GM21786 (cell line): ENCODE measurements at regions not wholly inside any gene's neighbourhood (a gene's known extent, or its start where the extent isn't known, plus 50 kb on each side); places are given as distances from the start of the nearest gene placed in this dataset.
"Not testable (repeated sequence)": the region's sequence is repeated elsewhere in the genome, so short reads cannot be mapped to it uniquely, and the experiment has no call there.

Experiments used
- ATAC-seq: cut with Tn5 transposase; IDR thresholded peaks from one replicate; pipeline ENCODE4 v1.9.1; 2021; ENCODE audit not compliant: unreplicated experiment

DNA sequence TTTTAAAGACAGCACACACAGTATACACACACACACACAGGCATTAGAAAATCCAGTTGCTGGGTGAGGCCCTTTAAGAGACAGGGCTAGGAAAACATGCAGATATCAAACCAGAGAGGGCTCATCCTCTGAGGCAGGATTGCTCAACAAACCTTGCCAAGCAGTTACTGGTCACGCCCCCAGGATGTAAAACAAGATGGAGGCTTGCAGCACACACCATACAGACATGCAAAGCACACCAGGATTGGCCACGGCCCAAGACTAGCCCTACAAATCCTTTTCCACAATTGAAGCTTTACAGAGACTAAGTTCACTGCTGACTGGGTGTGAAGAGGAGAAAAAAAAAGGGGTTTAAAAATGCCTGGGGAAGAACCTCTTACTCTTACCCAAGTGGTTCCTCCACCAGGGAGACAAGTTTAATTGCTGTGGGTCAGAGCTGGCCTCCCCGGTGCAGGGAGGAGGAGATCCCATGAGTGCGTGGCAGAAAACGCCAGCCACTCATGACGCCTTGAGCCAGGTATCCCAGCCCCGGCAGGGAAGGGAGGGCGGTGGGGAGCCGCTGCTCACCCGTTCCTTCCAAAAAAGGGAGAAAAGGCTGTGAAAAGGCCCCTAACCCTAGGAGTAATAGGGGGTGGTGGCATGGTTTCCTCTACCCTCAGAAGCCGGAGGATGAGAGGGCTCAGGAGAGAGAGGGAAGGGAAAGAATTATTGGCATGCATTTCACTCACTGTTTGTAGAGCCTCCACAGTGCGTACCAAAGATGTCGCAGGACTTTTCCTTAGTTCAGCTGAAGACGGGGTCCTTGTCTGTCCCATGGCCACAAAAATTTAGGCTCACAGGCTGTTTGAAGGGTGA, 594.6 kb upstream of the ZP4 start:
- ATAC-seq, result no peak

DNA sequence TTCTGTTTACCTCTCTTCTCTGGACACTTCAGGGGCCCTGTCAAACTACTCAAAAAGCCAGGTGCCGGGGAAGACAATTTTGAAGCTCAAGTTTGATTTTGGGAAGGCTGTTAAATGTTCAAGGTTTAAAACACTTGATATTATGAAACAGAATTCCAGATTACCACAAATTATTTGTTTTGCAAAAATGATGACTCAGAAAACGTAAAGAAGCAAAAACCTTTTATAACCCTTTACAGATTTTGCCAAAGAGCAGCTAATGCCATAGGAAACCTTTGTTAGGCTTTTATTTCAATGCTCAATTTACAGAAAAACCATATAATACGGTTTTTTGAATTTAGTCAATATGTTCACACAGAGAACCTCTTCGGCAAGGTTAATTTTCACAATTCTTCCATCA, 593.4 kb upstream of the ZP4 start:
- ATAC-seq, result no peak

DNA sequence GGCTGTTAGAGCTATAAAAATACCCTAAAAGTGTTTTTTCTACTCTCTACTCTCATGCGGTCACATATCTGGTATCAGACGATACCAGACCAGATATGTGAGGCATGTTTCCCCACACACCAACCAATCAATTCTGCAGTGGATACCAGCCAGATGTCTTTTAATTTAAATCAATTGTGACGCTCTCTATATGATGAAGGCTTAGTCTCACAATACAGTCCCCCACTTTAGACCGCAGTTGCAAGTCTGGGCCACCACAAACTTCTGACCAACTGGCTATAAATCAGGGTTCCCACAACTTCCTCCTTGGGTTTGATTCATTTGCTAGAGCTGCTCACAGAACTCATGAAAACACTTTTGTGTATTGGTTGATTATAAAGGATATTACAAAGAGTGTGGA, 586.1 kb upstream of the ZP4 start:
- no peak for ATAC-seq

DNA sequence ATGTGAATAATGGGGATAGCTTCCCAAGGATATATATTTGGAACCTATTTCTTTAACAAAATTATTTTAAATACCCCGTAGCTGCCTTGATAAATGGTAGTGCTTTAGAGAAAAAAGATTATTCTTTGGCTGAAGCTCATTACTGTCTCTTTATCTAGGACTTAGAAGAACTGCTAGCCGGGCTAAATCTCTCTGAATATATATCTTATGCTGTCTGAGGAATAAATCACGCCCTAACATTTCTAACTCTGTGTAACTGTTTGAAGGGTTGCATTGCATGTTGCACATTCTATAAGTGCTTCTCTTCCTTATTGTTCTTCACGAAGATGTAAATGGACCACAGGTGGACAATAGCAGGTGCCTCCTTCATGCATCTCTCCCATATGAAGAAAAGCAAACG, 585.0 kb upstream of the ZP4 start:
- no peak for ATAC-seq

DNA sequence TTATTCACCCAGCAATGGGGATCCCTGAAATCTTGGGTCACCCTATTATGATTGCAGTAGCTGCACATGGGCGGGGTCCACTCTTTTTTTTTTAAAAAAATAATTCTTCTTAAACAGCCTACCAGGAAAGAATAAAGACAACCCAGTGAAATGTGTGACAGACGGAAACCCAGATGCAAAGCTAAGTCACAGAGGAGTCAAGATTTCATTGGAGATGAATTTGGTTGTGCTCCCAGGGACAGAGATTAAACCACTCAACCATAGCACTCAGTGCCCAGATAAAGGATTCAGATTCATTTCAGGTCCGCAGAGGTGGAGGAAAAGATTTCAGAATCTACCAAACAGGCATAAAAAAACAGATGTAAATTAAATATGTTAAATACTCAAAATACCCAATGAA, 583.5 kb upstream of the ZP4 start:
- ATAC-seq, result no peak

GRCh38 chr1:238469146-238469631, 578.5 kb upstream of the ZP4 start:
- no peak for ATAC-seq

DNA sequence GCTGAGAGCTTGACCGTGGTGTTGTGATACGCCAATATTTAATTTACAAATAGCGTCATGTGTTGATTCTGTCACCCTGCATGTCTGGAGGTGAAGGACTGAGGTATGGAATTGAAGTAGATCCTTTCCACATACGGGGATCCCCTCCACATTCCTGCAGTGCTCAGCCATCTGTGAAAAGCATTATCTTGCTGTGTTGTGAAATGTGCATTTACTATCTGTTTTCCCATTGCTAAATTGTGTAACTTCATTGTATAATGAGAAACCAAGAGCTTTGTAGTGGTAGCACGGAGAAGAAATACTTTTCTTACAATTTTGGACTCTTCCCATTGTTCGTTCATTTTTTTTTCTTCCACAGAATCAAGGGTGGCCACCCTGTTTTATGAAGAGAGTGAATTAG, 577.3 kb upstream of the ZP4 start:
- no peak for ATAC-seq

DNA sequence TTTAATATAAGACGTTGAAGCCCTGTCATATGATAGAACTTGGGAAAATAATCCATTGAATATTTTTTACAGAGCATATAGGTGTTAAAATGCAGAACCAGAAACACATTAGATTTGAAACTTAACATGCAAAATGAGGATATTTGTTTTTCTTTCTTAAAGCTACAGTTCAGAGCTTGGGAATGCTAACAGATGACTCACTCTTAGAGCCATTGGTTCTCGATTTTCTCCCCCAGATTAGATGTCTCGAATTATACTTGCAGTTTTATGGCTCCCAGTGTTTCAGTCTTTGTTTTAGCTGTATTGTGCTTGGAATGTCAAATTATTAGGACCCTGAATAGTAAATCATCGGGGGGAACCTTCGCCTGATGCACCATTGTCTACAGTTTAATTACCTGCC, 575.7 kb upstream of the ZP4 start:
- no peak for ATAC-seq

- no peak for ATAC-seq
Observed at GRCh38 chr1:238465449-238465848, 574.7 kb upstream of the ZP4 start.

GRCh38 chr1:238458899-238459298, 568.2 kb upstream of the ZP4 start:
- no peak for ATAC-seq

DNA sequence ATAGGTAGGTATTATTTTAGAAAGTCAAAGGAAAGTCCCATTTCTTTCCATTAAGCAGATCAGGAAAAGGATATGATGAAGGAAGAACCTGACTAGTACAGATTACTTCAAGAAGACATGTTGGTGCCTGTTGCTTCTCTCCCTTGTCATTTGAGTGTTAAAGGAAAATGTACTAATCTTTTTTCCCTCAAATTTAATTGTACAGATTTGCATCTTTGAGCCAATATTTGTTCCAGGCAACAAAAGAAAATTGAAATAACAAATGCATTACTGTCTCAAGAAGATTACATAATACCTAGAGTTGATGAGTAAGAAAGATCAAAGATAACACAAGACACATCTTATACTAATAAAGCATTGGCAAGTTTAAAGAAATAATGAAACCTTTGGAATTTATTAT, 566.9 kb upstream of the ZP4 start:
- no peak for ATAC-seq

- ATAC-seq, result no peak
Observed at GRCh38 chr1:238451781-238452310, 561.1 kb upstream of the ZP4 start.

DNA sequence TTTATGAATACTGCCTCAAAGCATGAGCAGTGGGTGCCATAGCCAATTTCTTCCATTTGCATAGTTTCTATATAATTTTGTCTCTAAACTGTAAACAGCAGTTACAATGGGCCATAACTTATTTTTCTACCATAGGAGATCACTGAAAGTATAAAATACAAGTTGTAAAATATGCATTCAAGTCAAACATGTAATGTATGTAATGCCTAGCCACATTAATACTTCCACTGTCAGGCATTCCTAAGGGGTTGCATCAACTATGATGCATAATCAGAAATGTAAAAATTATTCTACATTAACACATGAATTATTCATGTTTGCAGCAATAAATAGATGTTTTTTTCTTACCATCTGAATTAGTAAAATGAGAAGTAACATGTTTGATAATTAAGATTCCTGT, 560.3 kb upstream of the ZP4 start:
- no peak for ATAC-seq

DNA sequence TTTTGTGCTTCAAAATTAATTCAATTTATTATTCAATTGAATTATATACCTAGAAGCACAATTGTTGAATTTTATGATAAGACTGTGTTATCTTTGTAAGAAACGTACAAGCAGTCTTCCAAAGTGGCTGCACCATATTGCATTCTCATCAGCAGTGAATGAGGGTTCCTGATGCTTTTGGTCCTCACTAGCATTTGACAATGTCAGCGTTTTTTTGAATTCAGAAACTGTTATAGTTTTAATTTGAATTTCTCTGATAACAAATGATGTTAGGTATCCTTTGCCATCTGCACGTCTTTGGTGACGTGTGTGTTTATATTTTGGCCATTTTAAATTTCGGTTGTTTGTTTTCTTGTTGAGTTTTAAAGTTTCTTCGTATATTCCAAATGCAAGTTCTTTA, 553.0 kb upstream of the ZP4 start:
- ATAC-seq, result no peak

DNA sequence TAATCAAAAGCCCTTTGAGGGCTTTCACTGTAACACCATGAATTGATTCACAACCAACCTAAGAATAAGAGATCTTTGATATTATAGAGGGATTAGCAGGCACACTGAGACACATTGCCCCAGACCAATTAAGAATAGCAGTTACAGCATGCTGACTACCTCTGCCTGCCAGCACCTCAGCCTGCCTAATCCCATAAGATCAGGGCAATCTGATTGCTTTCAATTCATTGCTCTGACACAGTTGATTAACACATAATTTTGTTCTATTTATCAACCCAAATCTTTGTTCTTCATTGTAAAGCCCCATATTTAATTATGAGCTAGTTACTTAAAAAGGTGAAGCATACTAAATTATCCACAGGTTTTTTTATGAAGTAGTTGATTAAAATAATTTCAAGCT, 548.8 kb upstream of the ZP4 start:
- no peak for ATAC-seq

- no peak for ATAC-seq
Observed at GRCh38 chr1:238438311-238439270, 547.9 kb upstream of the ZP4 start.

- not testable (repeated sequence) for ATAC-seq
Observed at GRCh38 chr1:238429703-238430102, 539.0 kb upstream of the ZP4 start.

DNA sequence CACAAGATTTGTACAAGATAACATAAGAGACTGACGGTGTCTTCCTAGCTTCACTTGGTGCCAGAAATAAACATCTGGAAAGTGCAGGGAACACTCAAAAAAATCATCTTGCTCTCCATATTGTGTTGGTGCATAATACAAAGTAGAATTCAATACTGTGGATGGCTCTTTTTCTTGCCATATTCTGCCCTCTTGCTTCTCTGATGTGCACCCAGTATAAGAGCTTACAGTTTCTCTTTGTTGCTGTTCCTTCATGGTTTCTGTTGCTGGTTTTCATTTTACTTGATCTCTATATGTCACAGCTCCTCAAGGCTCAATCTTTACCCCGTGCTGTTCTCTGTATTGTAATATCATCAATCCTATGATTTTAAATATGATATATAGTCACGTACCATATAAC, 528.5 kb upstream of the ZP4 start:
- no peak for ATAC-seq

- no peak for ATAC-seq
Observed at GRCh38 chr1:238409932-238410331, 519.2 kb upstream of the ZP4 start.

- ATAC-seq, result no peak
Observed at GRCh38 chr1:238409191-238409850, 518.6 kb upstream of the ZP4 start.

GRCh38 chr1:238408737-238409136, 518.0 kb upstream of the ZP4 start:
- ATAC-seq, result no peak
